ENCODE measurements at regions not wholly inside any gene's neighbourhood (a gene's known extent, or its start where the extent isn't known, plus 50 kb on each side); places are given as distances from the start of the nearest gene placed in this dataset.

DNA sequence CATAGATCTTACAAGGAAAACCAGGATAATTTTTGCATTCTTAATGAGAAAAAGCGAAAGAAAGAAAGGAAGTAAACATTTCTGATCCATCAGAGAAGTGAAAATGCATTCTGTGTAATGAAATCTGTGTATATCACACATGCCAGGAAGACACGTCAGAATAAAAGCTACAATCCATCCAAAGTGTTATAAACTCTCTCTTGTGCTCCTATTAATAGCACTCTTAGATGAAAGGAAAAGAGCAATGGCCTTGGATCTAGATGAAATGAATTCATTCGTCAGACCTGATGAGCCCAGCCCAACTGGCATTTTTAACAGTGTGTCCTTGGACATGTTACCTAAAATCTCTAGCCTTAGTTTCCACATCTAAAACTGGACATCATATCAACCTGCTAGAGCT, 885.5 kb downstream of the CDH11 start:
- TF ChIP-seq, protein P1, sequence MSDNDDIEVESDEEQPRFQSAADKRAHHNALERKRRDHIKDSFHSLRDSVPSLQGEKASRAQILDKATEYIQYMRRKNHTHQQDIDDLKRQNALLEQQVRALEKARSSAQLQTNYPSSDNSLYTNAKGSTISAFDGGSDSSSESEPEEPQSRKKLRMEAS (IDR thresholded peaks at IDR 0.05; ENCODE audit: low read depth, low read length), result no peak
- TF ChIP-seq POLR2A (IDR thresholded peaks at IDR 0.05; ENCODE audit: extremely low read depth, insufficient read length) (no peak), MYC (IDR thresholded peaks at IDR 0.05; ENCODE audit: low read depth, low read length) (no peak)

GRCh38 chr16:64234200-64234599, 887.7 kb downstream of the CDH11 start:
- no peak for TF ChIP-seq MYC (IDR thresholded peaks at IDR 0.05; ENCODE audit: low read depth, low read length)
- TF ChIP-seq POLR2A (IDR thresholded peaks at IDR 0.05; ENCODE audit: extremely low read depth, insufficient read length), result no peak
- TF ChIP-seq, protein P1 (IDR thresholded peaks at IDR 0.05; ENCODE audit: low read depth, low read length), result no peak
- TF ChIP-seq, protein P2, sequence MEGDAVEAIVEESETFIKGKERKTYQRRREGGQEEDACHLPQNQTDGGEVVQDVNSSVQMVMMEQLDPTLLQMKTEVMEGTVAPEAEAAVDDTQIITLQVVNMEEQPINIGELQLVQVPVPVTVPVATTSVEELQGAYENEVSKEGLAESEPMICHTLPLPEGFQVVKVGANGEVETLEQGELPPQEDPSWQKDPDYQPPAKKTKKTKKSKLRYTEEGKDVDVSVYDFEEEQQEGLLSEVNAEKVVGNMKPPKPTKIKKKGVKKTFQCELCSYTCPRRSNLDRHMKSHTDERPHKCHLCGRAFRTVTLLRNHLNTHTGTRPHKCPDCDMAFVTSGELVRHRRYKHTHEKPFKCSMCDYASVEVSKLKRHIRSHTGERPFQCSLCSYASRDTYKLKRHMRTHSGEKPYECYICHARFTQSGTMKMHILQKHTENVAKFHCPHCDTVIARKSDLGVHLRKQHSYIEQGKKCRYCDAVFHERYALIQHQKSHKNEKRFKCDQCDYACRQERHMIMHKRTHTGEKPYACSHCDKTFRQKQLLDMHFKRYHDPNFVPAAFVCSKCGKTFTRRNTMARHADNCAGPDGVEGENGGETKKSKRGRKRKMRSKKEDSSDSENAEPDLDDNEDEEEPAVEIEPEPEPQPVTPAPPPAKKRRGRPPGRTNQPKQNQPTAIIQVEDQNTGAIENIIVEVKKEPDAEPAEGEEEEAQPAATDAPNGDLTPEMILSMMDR (IDR thresholded peaks at IDR 0.05; ENCODE audit: low read depth, low read length), result no peak

More for the DNA sequence above, 885.5 kb downstream of the CDH11 start:
- no peak for DNase-seq (ENCODE audit: low read depth)
- no peak overlapping the region for H3K4me3 ChIP-seq (ENCODE audit: low read depth, low read length)

GRCh38 chr16:64225696-64226095, 896.2 kb downstream of the CDH11 start:
- DNase-seq (ENCODE audit: low read depth), result peak; percentile 3
- TF ChIP-seq, protein P1 (IDR thresholded peaks at IDR 0.05; ENCODE audit: low read depth, low read length), result no peak
- TF ChIP-seq, protein P2 (IDR thresholded peaks at IDR 0.05; ENCODE audit: low read depth, low read length), result no peak
- TF ChIP-seq POLR2A (IDR thresholded peaks at IDR 0.05; ENCODE audit: extremely low read depth, insufficient read length) (no peak), MYC (IDR thresholded peaks at IDR 0.05; ENCODE audit: low read depth, low read length) (no peak)
- no peak overlapping the region for H3K4me3 ChIP-seq (ENCODE audit: low read depth, low read length)

More at GRCh38 chr16:64234200-64234599, 887.7 kb downstream of the CDH11 start:
- no peak overlapping the region for H3K4me3 ChIP-seq (ENCODE audit: low read depth, low read length)
- no peak for DNase-seq (ENCODE audit: low read depth)

DNA sequence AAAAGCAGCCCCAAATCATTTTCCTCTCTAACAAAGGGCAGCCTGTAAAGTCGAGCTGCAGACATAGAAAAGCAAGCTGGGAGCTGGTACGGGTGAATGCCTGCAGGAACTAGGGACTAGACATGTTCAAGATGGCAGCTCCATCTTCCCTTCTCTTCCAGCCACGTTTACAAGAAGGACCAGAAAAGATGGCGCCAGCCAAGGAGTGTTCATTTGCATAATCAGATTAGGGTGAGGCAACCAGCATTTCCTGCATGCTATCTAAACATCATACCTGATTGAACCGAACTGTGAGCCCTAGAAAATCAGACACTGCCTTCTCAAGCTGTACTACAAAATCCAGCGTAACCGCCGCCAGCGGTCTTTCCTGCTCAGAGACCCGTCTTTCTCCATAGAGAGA, 896.8 kb downstream of the CDH11 start:
- TF ChIP-seq POLR2A (IDR thresholded peaks at IDR 0.05; ENCODE audit: extremely low read depth, insufficient read length) (no peak), MYC (IDR thresholded peaks at IDR 0.05; ENCODE audit: low read depth, low read length) (no peak)
- TF ChIP-seq, protein P2 (IDR thresholded peaks at IDR 0.05; ENCODE audit: low read depth, low read length), result no peak
- TF ChIP-seq, protein P1 (IDR thresholded peaks at IDR 0.05; ENCODE audit: low read depth, low read length), result no peak
- DNase-seq (ENCODE audit: low read depth), result no peak
- H3K4me3 ChIP-seq (ENCODE audit: low read depth, low read length), result no peak overlapping the region

DNA sequence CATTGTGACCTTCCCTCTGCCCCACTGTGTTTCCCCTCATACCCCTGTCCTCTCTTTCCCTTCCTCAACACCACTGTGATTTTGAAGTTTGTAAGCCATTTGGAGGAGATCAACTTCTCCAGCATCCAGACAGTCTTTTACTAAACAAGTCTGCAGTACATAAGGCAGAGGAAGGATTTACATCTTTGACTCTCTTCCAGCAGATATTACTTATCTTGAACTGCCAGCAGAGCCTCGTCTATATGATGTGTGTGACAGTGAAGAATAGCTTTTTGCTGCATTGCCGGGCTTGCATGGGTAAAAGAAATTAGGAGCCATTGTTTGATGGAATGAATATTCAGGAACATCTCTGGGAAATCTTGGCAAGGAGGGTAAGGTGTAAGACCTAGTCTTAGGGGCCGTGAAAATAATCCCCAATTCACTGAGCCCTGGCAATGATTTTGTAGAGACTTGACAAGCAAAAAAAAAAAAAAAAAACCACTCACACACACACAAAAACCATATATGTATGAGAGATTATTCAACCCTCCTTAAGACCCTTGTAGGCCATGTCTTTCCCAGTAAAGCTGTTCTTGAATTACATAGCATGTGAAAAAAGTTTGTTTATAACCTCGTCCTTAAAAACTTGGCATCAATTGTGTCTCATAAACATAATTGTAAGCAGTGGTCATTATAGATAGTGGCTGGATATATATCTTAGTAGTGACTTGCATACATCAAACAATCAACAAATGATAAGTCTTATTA, 903.9 kb downstream of the CDH11 start:
- TF ChIP-seq, protein P1 (IDR thresholded peaks at IDR 0.05; ENCODE audit: low read depth, low read length), result no peak
- H3K4me3 ChIP-seq (ENCODE audit: low read depth, low read length), result no peak overlapping the region
- no peak for DNase-seq (ENCODE audit: low read depth)

DNA sequence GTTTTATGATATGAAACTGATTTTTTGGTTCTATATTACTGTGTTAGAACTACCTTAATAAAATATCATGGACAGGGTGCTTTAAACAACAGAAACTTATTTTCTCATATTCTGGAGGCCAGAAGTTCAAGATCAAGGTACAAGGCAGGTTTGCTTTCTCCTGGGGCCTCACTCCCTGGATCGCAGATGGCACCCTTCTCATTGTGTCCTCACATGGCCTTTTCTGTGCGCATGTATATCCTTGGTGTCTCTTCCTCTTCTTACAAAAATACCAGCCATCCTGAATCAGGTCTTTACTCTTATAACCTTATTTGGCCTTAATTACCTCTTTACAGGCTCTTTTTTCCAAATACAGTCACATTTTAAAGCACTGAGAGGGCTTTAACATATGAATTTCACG, 906.1 kb downstream of the CDH11 start:
- no peak overlapping the region for H3K4me3 ChIP-seq (ENCODE audit: low read depth, low read length)
- no peak for DNase-seq (ENCODE audit: low read depth)
- TF ChIP-seq, protein P1 (IDR thresholded peaks at IDR 0.05; ENCODE audit: low read depth, low read length), result no peak
- TF ChIP-seq POLR2A (IDR thresholded peaks at IDR 0.05; ENCODE audit: extremely low read depth, insufficient read length) (no peak), MYC (IDR thresholded peaks at IDR 0.05; ENCODE audit: low read depth, low read length) (no peak)
- TF ChIP-seq, protein P2 (IDR thresholded peaks at IDR 0.05; ENCODE audit: low read depth, low read length), result no peak
